ENCODE measurements at regions not wholly inside any gene's neighbourhood (a gene's known extent, or its start where the extent isn't known, plus 50 kb on each side); places are given as distances from the start of the nearest gene placed in this dataset.

- no peak for DNase-seq (ENCODE audit: low read depth)
These were observed 103.6 kb downstream of the PALM2AKAP2 start for GRCh38 chr9:109883623-109884022.

GRCh38 chr9:109886041-109886440, 106.0 kb downstream of the PALM2AKAP2 start:
- DNase-seq (ENCODE audit: low read depth): no peak

- no peak for DNase-seq (ENCODE audit: low read depth)
These were observed 106.6 kb downstream of the PALM2AKAP2 start for GRCh38 chr9:109886617-109887016.

- no peak for DNase-seq (ENCODE audit: low read depth)
These were observed 107.1 kb downstream of the PALM2AKAP2 start for GRCh38 chr9:109887079-109887478.

- no peak for DNase-seq (ENCODE audit: low read depth)
These were observed 108.7 kb downstream of the PALM2AKAP2 start for GRCh38 chr9:109888695-109889094.

- DNase-seq (ENCODE audit: low read depth): no peak
These were observed 109.5 kb downstream of the PALM2AKAP2 start for GRCh38 chr9:109889456-109889855.

- no peak for DNase-seq (ENCODE audit: low read depth)
These were observed 113.2 kb downstream of the PALM2AKAP2 start for GRCh38 chr9:109893241-109893640.

GRCh38 chr9:109894473-109894872, 114.5 kb downstream of the PALM2AKAP2 start:
- no peak for DNase-seq (ENCODE audit: low read depth)

GRCh38 chr9:109894921-109895758, 115.1 kb downstream of the PALM2AKAP2 start:
- no peak for DNase-seq (ENCODE audit: low read depth)

GRCh38 chr9:109901201-109901600, 121.2 kb downstream of the PALM2AKAP2 start:
- DNase-seq (ENCODE audit: low read depth): no peak

- peak; percentile 51 for DNase-seq (ENCODE audit: low read depth)
These were observed 123.6 kb downstream of the PALM2AKAP2 start for GRCh38 chr9:109903515-109904138.

GRCh38 chr9:109904666-109905065, 124.7 kb downstream of the PALM2AKAP2 start:
- no peak for DNase-seq (ENCODE audit: low read depth)

- DNase-seq (ENCODE audit: low read depth): no peak
These were observed 125.5 kb downstream of the PALM2AKAP2 start for GRCh38 chr9:109905472-109905871.

GRCh38 chr9:109906766-109907382, 126.9 kb downstream of the PALM2AKAP2 start:
- DNase-seq (ENCODE audit: low read depth): no peak

GRCh38 chr9:109907400-109907799, 127.4 kb downstream of the PALM2AKAP2 start:
- no peak for DNase-seq (ENCODE audit: low read depth)

- no peak for DNase-seq (ENCODE audit: low read depth)
These were observed 127.9 kb downstream of the PALM2AKAP2 start for GRCh38 chr9:109907810-109908458.

GRCh38 chr9:109908459-109909390, 128.7 kb downstream of the PALM2AKAP2 start:
- no peak for DNase-seq (ENCODE audit: low read depth)

GRCh38 chr9:109910671-109911518, 130.9 kb downstream of the PALM2AKAP2 start:
- no peak for DNase-seq (ENCODE audit: low read depth)

- DNase-seq (ENCODE audit: low read depth): no peak
These were observed 132.1 kb downstream of the PALM2AKAP2 start for GRCh38 chr9:109912082-109912582.
